ENCODE measurements at regions not wholly inside any gene's neighbourhood (a gene's known extent, or its start where the extent isn't known, plus 50 kb on each side); places are given as distances from the start of the nearest gene placed in this dataset.

DNA sequence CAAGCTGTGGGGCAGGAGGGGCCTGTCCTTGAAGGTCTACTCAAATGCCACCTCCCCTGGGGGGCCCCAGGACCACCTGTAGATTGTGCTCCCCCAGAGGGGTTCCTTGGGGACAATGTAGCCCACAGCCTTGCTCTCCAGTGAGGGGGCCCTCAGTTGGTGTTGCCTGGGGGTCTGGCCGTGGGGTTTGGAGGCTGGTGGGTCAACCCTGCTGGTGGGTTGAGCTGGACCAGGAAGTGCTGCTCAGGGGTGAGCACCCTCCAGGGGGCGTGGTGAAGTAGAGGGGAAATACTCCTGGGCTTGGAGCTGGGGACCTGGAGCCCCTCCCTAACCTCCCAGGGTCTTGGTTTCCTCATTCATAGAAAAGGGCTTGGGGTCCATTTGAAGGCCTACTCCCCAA, 143.6 kb upstream of the WNT4 start:
- Histone ChIP-seq H3K9me3 (no peaks in the 10 kb centered on the region), H3K4me1 (no peaks in the 10 kb centered on the region), H3K27ac (no peak overlapping the region), H3K36me3 (no peaks in the 10 kb centered on the region), H3K4me3 (no peak overlapping the region), H3K27me3 (no peaks in the 10 kb centered on the region)
- intact Hi-C loops (cut with DNase I): no loop called here
- TF ChIP-seq, protein P1, sequence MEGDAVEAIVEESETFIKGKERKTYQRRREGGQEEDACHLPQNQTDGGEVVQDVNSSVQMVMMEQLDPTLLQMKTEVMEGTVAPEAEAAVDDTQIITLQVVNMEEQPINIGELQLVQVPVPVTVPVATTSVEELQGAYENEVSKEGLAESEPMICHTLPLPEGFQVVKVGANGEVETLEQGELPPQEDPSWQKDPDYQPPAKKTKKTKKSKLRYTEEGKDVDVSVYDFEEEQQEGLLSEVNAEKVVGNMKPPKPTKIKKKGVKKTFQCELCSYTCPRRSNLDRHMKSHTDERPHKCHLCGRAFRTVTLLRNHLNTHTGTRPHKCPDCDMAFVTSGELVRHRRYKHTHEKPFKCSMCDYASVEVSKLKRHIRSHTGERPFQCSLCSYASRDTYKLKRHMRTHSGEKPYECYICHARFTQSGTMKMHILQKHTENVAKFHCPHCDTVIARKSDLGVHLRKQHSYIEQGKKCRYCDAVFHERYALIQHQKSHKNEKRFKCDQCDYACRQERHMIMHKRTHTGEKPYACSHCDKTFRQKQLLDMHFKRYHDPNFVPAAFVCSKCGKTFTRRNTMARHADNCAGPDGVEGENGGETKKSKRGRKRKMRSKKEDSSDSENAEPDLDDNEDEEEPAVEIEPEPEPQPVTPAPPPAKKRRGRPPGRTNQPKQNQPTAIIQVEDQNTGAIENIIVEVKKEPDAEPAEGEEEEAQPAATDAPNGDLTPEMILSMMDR (IDR thresholded peaks at IDR 0.05): no peak
- no peak for DNase-seq (ENCODE audit: low spot score in 2 of 2)

DNA sequence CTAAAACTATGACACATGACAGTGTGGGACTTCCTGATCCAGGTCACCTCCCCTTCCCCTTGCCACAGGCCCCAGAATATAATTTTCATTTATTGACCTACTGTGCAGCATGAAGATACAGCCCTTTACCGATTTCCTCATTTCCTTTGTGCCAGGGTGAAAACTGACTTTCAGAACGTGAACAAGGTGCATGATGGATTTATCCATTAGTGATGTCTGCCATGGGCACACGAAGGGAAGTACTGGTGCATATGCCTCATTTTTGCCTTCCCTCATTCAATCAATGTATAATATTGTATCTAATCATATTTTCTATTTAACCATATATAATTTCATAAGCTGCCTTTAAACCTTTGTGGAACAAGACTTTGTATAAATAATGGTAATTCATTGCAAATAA, 144.4 kb upstream of the WNT4 start:
- Histone ChIP-seq H3K4me1 (no peaks in the 10 kb centered on the region), H3K4me3 (no peak overlapping the region), H3K27me3 (no peaks in the 10 kb centered on the region), H3K36me3 (no peaks in the 10 kb centered on the region), H3K27ac (no peak overlapping the region), H3K9me3 (no peaks in the 10 kb centered on the region)
- intact Hi-C loops (cut with DNase I): no loop called here
- no peak for DNase-seq (ENCODE audit: low spot score in 2 of 2)
- TF ChIP-seq, protein P1 (IDR thresholded peaks at IDR 0.05): no peak

DNA sequence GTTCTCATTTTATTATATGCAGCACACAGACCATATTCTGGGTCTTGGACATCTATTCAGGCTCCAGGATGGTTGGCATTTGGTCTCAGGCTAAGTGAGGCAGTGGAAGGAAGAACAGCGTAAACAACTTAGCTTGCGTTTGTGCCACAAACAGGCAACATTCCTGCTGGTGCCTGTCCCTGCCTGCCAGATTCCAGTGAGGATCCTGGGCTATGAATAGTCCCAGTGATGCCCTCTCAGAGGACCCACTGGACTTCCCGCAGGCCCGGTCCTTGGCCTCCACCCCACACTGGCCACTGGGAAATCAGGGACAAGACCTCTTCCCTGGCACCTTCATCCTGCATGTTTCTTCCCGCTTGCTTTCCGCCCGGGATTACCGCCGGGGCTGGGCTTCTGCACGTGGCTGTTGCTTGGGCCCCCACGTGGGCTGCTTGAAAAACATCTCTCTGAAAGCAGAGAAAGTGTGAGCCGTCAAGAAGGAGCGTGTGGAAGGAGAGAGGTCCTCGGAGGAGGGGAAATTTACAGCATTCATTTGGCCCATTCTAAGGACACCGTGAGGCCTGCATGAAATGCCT, 145.1 kb upstream of the WNT4 start:
- no peaks in the 10 kb centered on the region for H3K27me3 ChIP-seq
- H3K27ac ChIP-seq: no peak overlapping the region

DNA sequence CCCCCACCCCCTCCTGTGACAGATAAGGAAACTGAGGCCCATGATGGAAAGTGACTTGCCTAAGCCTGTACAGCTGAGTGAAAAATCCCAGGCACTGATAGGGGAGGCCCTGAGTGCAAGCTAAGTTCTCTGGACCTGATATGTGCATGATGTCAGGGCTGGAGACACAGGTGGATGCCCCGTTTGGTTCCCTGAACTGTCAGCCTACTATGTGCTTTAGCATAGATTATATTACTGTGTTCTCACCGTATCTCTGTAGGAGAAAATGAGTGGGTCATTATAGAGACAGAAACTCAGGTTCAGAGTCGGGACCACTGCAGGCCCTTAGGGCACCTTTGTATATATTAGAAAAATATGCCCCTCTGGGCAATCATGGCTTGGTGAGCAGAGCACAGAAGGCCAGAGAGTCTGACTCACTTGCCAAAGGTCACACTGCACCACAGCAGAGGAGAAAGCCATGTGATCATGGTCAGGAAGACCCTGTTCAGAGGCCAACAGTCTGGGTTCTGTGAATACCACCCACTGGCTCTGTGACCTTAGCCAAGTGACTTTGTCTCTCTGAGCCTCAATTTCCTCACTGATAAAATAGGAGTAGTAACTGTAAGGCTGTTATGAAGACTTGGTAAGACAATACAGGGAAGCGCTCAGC, 145.8 kb upstream of the WNT4 start:
- Histone ChIP-seq H3K27me3 (no peaks in the 10 kb centered on the region), H3K9me3 (no peaks in the 10 kb centered on the region), H3K4me1 (no peaks in the 10 kb centered on the region), H3K36me3 (no peaks in the 10 kb centered on the region), H3K27ac (no peak overlapping the region), H3K4me3 (no peak overlapping the region)
- no peak for DNase-seq (ENCODE audit: low spot score in 2 of 2)
- intact Hi-C loops (cut with DNase I): no loop called here
- TF ChIP-seq, protein P1 (IDR thresholded peaks at IDR 0.05): no peak

More for the DNA sequence above, 145.1 kb upstream of the WNT4 start:
- Histone ChIP-seq H3K4me3 (no peak overlapping the region), H3K36me3 (no peaks in the 10 kb centered on the region), H3K4me1 (no peaks in the 10 kb centered on the region), H3K9me3 (no peaks in the 10 kb centered on the region)
- DNase-seq (ENCODE audit: low spot score in 2 of 2): no peak
- intact Hi-C loops (cut with DNase I): no loop called here
- TF ChIP-seq, protein P1 (IDR thresholded peaks at IDR 0.05): no peak

DNA sequence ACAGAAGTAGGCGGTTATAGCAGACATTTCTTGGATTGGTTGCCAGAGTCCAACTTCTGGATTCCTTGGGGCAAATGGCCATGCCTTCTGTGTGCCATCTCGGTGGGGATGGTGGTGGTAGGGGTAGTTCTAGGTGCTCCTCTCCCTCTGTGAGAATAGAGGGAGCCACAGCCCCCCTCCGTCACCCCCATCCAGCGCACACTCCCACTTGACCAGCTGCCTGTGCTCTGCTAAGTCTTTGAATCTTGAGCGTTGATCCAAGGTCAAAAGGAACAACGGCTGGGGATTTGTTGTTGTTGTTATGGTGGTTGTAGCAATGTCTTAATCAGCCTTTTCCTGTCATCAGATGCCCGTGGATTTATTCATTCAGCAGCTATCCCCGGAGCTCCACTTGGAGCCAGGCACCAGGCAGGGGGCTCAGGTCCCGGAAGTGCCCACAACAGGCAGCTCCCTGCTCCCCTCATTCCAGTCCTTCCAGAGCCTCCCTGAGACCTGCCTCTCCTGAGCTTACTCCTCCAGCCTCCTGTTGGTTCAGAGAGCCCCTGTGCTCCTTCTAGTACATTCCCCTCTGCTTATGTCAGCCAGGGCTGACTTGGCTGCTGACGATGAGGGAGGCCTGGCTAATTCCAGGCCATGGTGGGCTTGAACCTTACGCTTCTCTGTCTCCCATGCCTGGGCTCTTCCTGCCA, 146.6 kb upstream of the WNT4 start:
- H3K4me1 ChIP-seq: no peaks in the 10 kb centered on the region
- H3K36me3 ChIP-seq: no peaks in the 10 kb centered on the region
- intact Hi-C loops (cut with DNase I): no loop called here
- H3K27me3 ChIP-seq: no peaks in the 10 kb centered on the region
- no peak for DNase-seq (ENCODE audit: low spot score in 2 of 2)
- no peaks in the 10 kb centered on the region for H3K9me3 ChIP-seq
- TF ChIP-seq, protein P1 (IDR thresholded peaks at IDR 0.05): no peak
- no peak overlapping the region for H3K4me3 ChIP-seq
- H3K27ac ChIP-seq: no peak overlapping the region
